ENCODE measurements at regions not wholly inside any gene's neighbourhood (a gene's known extent, or its start where the extent isn't known, plus 50 kb on each side); places are given as distances from the start of the nearest gene placed in this dataset.
"Not testable (repeated sequence)": the region's sequence is repeated elsewhere in the genome, so short reads cannot be mapped to it uniquely, and the experiment has no call there.

DNA sequence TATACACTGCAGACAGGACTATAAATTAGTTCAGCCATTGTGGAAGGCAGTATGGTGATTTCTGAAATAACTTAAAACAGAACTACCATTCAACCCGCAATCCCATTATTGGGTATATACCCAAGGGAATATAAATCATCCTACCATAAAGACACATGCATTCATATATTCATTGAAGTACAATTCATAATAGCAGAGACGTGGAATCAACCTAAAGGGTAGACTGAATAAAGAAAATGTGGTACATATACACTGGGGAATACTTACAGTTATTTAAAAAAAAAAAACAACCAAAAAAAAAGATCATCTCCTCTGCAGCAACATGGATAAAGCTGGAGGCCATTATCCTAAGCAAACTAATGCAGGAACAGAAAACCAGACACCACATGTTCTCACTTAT is 473.9 kb downstream of the TRHDE start:
- Histone ChIP-seq H3K9me3 (ENCODE audit: low read depth) (no peaks in the 10 kb centered on the region), H3K36me3 (no peaks in the 10 kb centered on the region), H3K4me3 (no peak overlapping the region), H3K27ac (no peak overlapping the region), H3K27me3 (no peaks in the 10 kb centered on the region), H3K4me1 (ENCODE audit: low read depth) (no peaks in the 10 kb centered on the region)
- no peak for TF ChIP-seq CTCF (IDR thresholded peaks at IDR 0.05; ENCODE audit: low read depth, low read length)
- no peak for DNase-seq (ENCODE audit: low read depth in 1 of 2, low spot score in 1 of 2)

DNA sequence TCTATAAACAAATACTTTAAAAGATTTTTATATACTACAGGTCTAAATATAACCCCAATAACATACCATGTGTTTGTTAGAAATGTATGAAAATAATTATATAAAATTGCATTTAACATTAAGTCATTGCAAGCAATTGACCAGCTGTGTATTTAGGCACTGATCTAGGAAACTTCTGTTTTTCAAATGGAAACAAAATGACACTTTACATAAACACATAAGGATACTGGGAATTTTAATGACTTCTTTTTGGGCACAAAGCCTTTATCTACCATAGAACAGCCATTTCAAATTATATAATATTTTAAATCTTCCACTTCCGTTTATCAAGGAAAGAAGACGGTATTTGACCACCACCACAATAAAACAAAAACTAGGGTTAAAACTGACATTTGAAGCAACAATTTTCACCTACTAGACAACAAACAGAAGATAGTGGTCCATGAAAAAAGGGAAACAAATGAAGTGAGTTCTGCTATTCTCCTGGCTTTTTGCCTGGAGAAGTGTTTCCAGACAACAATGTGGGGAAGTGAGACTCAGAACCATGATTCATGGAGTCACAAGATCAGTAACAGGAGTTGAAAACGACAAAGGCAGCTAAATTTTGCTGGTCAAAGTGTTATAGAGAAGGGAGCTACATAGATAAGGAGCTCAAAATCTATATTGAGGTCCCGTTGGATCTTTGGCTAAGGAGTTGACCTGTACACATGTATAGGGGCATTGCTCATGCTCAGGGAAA is 475.1 kb downstream of the TRHDE start:
- Histone ChIP-seq H3K4me3 (no peak overlapping the region), H3K9me3 (ENCODE audit: low read depth) (no peaks in the 10 kb centered on the region), H3K4me1 (ENCODE audit: low read depth) (no peaks in the 10 kb centered on the region), H3K27ac (no peak overlapping the region), H3K27me3 (no peaks in the 10 kb centered on the region), H3K36me3 (no peaks in the 10 kb centered on the region)
- TF ChIP-seq CTCF (IDR thresholded peaks at IDR 0.05; ENCODE audit: low read depth, low read length) = no peak
- peak in 1 of 2 donors; percentile 0 for DNase-seq (ENCODE audit: low read depth in 1 of 2, low spot score in 1 of 2)

DNA sequence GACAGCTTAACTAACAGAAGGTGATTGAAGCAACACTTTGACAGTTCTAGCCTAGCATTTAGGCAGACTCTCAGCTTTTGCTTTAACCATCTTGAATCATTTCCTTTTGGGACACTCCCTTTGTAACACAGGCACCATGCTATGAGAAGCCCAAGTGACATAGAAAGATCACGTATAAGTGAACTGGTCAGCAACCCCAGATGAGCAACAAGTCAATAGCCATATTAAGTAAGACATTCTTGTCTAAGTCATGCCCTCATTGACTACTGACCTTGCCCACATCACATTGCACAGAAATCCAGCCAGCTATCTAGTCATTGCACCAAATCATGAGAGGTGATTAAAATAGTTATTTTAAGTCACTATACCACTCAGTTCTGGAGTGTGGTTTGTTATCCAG is 476.8 kb downstream of the TRHDE start:
- no peaks in the 10 kb centered on the region for H3K36me3 ChIP-seq
- no peak overlapping the region for H3K4me3 ChIP-seq
- no peaks in the 10 kb centered on the region for H3K9me3 ChIP-seq (ENCODE audit: low read depth)
- no peak for TF ChIP-seq CTCF (IDR thresholded peaks at IDR 0.05; ENCODE audit: low read depth, low read length)
- H3K4me1 ChIP-seq (ENCODE audit: low read depth) = no peaks in the 10 kb centered on the region
- no peaks in the 10 kb centered on the region for H3K27me3 ChIP-seq
- no peak overlapping the region for H3K27ac ChIP-seq
- no peak for DNase-seq (ENCODE audit: low read depth in 1 of 2, low spot score in 1 of 2)

DNA sequence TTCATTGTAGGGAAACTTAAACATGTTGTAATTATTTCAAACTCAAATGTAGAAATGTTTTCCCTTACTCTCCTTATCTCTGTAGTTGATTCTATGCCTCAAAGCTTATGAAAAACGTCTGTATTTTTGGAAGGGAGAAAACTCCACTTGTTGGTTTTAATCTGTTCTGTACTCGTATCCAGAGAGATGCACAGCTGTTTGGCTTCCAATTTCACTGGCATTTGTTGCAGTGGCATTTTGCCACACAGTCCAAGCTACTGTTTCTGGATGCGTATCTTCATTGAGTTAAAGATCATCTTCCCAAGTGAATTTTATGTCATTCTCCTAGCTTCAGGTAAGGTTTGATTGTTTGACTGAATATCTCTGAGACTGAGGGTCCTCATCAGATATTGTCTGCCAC is 481.4 kb downstream of the TRHDE start:
- H3K4me3 ChIP-seq = no peak overlapping the region
- no peaks in the 10 kb centered on the region for H3K36me3 ChIP-seq
- no peaks in the 10 kb centered on the region for H3K9me3 ChIP-seq (ENCODE audit: low read depth)
- no peak overlapping the region for H3K27ac ChIP-seq
- H3K27me3 ChIP-seq = no peaks in the 10 kb centered on the region
- no peak for TF ChIP-seq CTCF (IDR thresholded peaks at IDR 0.05; ENCODE audit: low read depth, low read length)
- no peak for DNase-seq (ENCODE audit: low read depth in 1 of 2, low spot score in 1 of 2)
- H3K4me1 ChIP-seq (ENCODE audit: low read depth) = no peaks in the 10 kb centered on the region

- not testable (repeated sequence) for H3K4me3 ChIP-seq
Observed at GRCh38 chr12:72754026-72754425, 481.9 kb downstream of the TRHDE start.

DNA sequence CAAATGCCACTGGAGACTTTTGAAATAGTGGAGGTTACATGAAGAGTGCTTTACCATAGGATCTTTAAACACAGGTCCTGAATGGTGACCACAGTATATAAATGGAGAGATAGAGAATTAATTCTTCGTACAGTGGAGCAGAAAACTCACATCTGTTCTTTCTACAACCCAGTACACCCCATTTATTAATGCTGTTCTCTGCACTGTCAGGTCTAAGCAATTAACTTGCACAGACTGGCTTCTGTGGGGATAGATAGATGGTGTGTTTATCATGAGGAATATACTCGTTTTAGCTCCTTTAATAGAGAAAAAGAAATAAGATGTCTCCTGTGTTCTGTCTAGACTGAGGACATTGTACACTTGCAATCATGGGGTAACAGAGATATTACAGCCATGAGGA is 494.3 kb downstream of the TRHDE start:
- Histone ChIP-seq H3K36me3 (no peaks in the 10 kb centered on the region), H3K27me3 (no peaks in the 10 kb centered on the region), H3K9me3 (ENCODE audit: low read depth) (no peaks in the 10 kb centered on the region), H3K4me1 (ENCODE audit: low read depth) (no peaks in the 10 kb centered on the region), H3K27ac (no peak overlapping the region), H3K4me3 (no peak overlapping the region)
- TF ChIP-seq CTCF (IDR thresholded peaks at IDR 0.05; ENCODE audit: low read depth, low read length) = no peak
- DNase-seq (ENCODE audit: low read depth in 1 of 2, low spot score in 1 of 2) = no peak

More at GRCh38 chr12:72754026-72754425, 481.9 kb downstream of the TRHDE start:
- DNase-seq (ENCODE audit: low read depth in 1 of 2, low spot score in 1 of 2); H3K27ac ChIP-seq; H3K4me1 ChIP-seq (ENCODE audit: low read depth); H3K27me3 ChIP-seq; H3K36me3 ChIP-seq; H3K9me3 ChIP-seq (ENCODE audit: low read depth): not testable (repeated sequence)
